ENCODE measurements at regions not wholly inside any gene's neighbourhood (a gene's known extent, or its start where the extent isn't known, plus 50 kb on each side); places are given as distances from the start of the nearest gene placed in this dataset.
"Not testable (repeated sequence)": the region's sequence is repeated elsewhere in the genome, so short reads cannot be mapped to it uniquely, and the experiment has no call there.

DNA sequence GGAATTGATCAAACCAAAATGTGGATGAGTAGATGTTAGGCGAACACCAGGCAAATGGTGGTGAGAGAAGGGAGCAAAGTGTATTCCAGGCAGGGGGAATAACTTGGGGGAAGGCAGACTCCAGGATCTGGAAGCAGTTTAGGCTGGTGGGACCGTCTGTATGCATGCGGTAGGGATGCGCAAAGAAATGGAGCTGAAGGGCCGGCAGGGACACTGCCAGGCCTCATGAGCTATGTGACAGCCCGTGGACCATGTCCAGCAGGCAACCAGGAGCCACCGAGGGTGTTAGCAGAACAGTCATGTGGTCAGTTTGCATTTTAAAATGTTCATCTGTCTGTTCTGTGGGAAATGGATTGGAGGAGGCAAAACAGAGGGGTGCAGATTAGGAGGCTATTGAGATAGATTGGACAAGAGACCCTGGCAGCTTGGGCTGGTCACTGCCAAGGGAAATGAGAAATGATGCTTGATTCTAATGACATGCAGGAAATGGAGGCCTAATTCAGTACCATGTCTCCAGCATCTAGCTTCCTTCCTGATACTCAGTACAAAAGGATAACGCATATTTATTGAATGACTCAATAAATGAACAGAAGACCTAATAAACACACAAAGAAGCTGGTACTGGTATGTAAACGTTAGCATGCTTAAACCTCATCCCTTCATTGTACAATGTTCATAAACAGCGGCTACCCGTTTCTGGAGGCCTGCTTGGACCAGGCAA, 412.4 kb downstream of the BUD13 start:
- no peak for DNase-seq

DNA sequence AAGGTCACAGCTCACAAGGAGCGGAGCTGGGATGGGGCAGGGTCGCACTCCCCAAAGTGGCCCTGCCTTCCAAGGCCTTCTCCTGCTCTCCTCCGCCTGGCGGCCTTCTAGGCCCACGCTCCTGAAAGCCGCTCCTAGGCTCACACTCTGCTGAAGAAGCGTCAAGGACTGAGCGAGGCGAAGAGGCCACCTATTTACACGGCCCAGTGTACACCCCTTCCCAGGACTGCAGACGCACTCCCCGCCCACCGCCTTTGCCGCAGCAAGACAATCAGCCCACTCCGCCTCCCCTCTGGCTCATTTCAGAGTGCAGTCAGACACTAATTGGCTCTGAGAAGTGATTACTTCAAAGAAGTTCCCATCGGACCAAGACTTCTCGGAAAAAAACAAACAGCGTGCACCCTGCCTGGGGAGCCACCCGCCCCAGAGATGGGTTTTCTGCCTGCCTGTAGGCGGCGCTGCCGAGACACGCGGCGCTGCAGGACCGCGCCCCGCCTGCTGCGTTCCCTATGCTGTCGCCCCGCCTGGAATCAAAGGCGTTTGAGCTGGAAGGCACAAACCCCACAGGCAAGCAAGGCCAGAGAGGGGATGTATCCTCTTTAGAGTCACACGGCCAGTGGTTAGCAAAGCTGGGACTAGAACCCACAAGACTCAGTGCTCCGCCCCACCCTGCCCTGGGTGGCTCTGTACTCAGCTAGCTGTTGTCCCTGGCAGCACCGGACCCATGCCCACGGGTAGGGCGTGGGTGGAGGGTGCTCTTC, 414.8 kb downstream of the BUD13 start:
- DNase-seq = peak; percentile 18

GRCh38 chr11:116356451-116356850, 416.3 kb downstream of the BUD13 start:
- no peak for DNase-seq

GRCh38 chr11:116355104-116355503, 417.7 kb downstream of the BUD13 start:
- no peak for DNase-seq

DNA sequence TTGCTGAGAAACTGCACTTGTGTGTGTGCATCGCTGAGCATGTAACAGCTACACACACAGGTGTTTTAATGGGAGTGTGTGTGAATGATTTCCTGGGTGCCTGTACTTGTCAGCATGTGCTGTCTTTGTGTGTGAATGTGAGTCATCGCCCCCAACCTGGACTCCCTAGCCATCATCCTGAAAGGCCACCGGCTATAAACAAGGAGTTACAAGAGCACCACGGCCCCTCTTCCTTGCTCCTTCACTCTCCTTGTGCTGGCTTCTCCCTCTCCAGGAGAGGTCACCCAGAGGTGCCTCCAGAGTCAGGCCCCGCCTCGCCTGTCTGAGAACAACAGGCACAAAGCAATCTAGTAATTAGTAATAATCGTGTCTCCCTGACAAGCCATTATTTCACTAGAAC, 419.2 kb downstream of the BUD13 start:
- DNase-seq = no peak

- no peak for DNase-seq
These were observed 419.9 kb downstream of the BUD13 start for GRCh38 chr11:116352881-116353280.

- DNase-seq = no peak
These were observed 424.6 kb downstream of the BUD13 start for GRCh38 chr11:116348226-116348625.

- DNase-seq = no peak
These were observed 427.2 kb downstream of the BUD13 start for GRCh38 chr11:116345575-116345974.

DNA sequence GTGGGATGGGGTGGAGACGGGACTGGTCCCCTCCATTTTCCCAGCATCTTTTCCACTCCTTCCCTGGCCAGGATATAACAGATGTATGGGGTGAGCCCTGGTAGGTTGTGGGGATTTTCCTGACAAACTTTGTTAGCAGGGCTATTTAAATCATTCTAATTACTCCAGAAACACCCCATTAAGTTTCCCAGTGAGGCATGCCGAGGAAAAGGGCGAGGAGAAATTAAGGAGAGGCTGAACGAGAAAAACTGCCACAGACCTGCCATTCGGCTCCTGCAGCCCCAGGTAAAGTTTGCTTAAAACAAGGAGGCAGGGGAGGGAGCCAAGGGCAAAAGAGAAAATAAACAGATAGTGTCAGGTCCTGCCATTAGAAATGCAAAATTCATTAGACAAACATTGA, 428.2 kb downstream of the BUD13 start:
- DNase-seq = no peak

GRCh38 chr11:116343270-116343669, 429.5 kb downstream of the BUD13 start:
- no peak for DNase-seq

GRCh38 chr11:116342148-116342547, 430.6 kb downstream of the BUD13 start:
- DNase-seq = no peak

- DNase-seq = no peak
These were observed 433.3 kb downstream of the BUD13 start for GRCh38 chr11:116339306-116340098.

DNA sequence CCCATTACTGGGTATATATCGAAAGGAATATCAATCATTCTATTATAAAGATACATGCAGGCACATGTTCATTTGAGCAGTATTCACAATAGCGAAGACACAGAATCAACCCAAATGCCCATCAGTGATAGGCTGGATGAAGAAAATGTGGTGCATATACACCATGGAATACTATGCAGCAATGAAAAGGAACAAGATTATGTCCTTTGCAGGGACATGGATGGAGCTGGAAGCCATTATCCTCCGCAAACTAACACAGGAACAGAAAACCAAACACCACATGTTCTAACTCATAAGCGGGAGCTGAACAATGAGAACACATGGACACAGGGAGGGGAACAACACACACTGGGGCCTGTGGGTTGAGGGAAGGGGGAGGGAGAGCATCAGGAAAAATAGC, 434.3 kb downstream of the BUD13 start:
- DNase-seq = not testable (repeated sequence)

GRCh38 chr11:116336540-116336939, 436.2 kb downstream of the BUD13 start:
- no peak for DNase-seq

GRCh38 chr11:116335891-116336290, 436.9 kb downstream of the BUD13 start:
- DNase-seq = no peak

DNA sequence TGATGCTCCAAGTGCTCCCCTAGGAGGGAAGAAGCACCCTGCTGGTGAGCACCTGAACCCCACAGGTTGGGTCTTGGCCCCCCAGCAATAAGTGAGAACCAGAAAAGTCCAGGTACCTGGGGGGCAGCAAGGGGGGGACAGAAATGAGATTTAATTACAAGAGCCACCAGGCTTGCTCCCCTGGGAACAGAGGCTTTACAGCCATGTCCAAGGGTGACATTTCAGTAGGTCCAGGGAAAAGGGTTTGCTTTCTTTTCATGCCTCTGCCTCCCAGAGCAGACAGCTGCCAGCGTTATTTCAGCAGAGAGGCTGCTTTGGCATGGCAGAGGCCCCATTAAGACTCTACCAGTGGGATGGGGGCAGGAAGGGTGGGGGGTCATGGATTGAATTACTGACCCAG, 437.7 kb downstream of the BUD13 start:
- DNase-seq = no peak

DNA sequence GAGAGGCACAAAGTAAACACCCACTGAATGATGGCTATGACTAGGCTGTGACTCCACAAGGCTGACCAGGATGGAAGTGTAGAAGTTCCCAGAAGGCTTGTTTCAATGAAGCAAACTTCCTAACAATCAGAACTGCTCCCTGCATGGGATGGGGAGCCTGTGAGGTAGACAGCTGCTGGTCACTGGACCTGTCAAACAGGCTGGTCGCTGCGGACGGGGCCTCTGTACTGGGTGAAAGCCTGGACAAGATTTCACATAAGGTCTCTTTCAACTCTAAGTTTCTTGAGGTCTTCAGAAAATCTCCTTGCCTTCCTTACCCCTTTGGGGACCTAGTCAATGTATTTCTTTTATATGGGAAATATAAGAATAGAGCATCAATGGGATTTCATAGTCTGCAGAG, 438.2 kb downstream of the BUD13 start:
- no peak for DNase-seq

DNA sequence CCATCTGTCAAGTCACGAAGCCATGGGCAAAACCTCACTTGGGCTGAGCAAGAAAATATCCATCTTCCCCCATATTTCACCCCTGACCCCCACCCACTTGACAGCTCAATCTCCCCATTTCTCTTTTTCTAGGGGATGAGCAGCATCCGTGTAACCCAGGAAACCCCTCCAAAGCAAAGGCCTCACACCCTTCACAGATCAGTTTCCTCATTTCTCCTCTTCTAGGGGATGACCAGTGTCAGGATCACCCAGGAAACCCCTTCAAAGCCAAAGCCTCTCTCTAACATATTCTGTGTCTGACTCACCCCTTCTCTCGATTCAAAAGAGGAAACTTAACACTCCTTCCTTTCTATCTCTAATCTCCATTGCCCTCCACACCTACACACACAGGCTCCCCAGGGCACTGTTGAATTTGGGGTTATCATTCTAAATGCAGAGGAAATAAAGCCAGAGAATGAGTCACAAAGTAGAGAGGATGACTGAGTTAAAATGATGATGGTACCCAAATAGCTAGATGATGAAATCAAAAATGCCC, 439.7 kb downstream of the BUD13 start:
- DNase-seq = no peak

GRCh38 chr11:116332391-116332790, 440.4 kb downstream of the BUD13 start:
- no peak for DNase-seq

DNA sequence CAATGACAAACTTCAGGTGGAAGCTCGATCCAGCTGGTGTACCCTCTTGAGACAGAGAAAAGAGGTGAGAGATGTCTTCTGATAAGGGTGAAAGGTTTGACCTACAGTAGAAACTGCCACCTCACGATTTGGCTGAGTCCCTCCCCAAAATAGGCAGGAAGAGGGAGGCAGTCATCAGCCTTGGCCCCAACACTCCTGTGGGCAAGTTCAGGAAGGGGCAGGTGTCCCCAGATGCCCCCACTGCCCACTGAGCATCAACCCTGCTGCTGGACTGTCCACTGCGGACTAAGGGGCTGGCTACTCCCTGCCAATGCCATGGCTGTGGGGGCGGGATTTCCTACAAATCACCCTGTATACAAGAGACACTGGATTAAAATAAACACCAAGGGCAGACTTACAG, 441.4 kb downstream of the BUD13 start:
- no peak for DNase-seq

DNA sequence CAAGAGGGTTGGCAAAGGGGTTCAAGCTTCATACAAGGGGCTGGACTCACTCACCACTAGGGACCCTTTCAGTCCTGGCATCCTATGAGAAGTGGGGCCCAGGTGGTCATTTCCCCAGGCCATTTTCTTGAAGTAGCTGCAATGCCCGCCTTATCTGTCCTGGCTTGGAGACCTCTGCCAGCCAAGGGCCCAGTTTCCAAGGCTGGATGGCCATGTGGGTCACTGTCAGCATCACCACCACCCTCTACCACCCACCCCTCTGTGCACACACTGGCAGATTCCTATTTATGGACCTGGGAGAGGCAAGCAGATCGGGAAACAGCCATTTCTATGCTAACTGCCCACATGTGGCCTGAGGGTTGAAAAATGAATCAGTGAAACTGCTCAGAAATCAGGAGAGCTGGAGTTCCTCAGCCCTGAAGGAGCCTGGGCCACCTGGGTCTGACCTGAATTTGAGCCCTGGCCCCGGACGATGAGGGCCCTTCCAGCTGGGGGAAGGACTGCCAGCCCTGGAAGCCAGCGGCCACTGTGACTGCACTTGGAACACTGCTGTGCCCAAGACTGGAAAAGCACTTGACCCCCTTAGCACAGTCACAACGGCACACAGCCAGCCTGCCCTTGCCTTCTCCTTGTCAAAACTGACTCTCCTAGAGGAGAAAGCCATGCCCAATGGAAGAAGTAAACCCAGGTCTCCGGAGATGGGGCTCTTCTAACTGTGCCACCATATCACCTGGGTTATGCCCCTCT, 442.2 kb downstream of the BUD13 start:
- no peak for DNase-seq

DNA sequence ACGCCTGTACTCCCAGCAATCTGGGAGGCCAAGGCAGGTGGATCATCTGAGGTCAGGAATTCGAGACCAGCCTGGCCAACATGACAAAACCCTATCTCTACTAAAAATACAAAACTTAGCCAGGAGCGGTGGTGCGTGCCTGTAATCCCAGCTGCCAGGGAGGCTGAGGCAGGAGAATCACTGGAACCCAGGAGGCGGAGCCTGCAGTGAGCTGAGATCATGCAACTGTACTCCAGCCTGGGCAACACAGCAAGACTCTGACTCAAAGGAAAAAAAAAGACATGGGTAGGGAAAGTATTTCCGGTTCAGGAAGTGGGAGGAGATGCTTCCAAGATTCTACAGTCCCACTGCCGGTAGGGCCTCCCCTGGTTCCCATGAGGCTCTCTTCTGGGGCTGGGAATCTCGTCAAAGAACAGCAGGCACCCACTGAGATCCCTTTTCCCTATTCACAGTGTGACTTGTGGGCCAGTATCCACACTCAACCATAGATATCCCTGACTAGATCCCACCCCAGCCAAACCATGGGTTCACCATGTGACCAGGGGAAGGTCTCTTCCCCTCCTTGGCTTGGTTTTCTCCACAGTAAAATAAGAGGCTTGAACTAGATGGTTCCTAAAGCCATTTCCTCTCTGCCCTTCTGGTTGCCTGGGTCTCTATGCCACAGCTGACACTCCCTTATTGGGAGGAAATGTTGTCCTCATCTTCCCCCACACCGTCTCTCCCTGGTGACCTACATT, 443.3 kb downstream of the BUD13 start:
- no peak for DNase-seq
